ENCODE measurements at regions not wholly inside any gene's neighbourhood (a gene's known extent, or its start where the extent isn't known, plus 50 kb on each side); places are given as distances from the start of the nearest gene placed in this dataset.

DNA sequence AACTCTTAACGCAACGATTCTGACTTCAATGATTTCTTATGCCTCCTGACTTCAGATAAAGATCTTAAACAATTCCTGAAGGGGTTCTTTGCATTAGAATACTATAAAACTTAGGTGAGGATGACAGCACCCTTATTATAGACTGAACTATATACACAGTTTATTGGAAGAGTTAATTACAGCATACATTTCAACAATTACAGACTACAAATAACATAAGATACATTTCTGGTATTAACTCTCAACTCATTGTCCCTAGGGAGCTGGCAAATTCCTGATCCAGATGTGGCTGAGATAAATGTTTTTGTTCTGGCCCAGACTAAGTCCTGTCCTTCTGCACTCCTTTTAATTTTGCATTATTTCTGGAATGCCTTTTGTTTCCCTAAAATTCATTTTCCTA, 155.5 kb upstream of the TMC3 start:
- H3K27me3 Mint-ChIP-seq (ENCODE audit: insufficient read depth, unreplicated experiment), result peaks cover 13% of the 10 kb centered on the region
- no peak overlapping the region for H3K4me3 Mint-ChIP-seq (ENCODE audit: unreplicated experiment)
- H3K36me3 Mint-ChIP-seq (ENCODE audit: insufficient read depth, unreplicated experiment), result no peaks in the 10 kb centered on the region
- no peaks in the 10 kb centered on the region for H3K27me3 ChIP-seq (replicated peaks; ENCODE audit: control insufficient read depth, insufficient read depth, low read length)
- H3K9me3 Mint-ChIP-seq (ENCODE audit: unreplicated experiment), result no peaks in the 10 kb centered on the region
- H3K27ac Mint-ChIP-seq (ENCODE audit: unreplicated experiment), result no peak overlapping the region
- no TSS peak for BruUV-seq (replicated peaks)
- TF ChIP-seq CTCF (IDR thresholded peaks at IDR 0.05; ENCODE audit: insufficient read depth in 1 of 2, low read depth in 1 of 2, low read length in 1 of 2, severe bottlenecking in 1 of 2, unreplicated experiment in 1 of 2), result no peak
- no peak for DNase-seq
- intact Hi-C loops (cut with micrococcal nuclease; ENCODE audit: unreplicated experiment), result no loop called here
- ChIA-PET CTCF (no interaction called here), POLR2A (no interaction called here)
- no peaks in the 10 kb centered on the region for H3K9me3 ChIP-seq
- H3K36me3 ChIP-seq (ENCODE audit: control insufficient read depth, insufficient read depth, low read length), result no peaks in the 10 kb centered on the region
- H3K4me3 ChIP-seq (ENCODE audit: low read depth, low read length), result no peak overlapping the region
- H3K4me1 Mint-ChIP-seq (ENCODE audit: low read depth, unreplicated experiment), result no peaks in the 10 kb centered on the region
- H3K4me1 ChIP-seq, result no peaks in the 10 kb centered on the region

DNA sequence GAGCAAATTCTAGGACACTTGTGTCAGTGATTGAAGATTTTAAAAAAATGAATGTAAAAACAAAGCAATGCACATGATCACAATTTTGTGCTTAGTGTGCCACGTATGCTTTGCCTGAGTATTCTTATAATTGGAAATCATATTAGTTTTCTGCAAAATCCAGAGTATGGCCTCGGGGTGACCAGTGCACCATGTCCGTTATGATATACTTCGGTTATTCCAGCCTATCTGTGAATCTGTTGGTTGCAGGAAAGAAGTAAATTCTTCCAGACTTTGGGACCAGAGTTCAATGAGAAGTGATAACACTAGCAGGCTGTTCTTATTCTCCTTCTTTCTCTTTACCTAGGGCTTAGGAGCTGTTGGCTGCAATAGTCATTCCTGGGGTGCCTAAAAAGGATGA, 152.0 kb upstream of the TMC3 start:
- no peak for TF ChIP-seq CTCF (IDR thresholded peaks at IDR 0.05; ENCODE audit: insufficient read depth in 1 of 2, low read depth in 1 of 2, low read length in 1 of 2, severe bottlenecking in 1 of 2, unreplicated experiment in 1 of 2)
- CTCF ChIA-PET, result no interaction called here
- H3K4me1 Mint-ChIP-seq (ENCODE audit: low read depth, unreplicated experiment), result no peaks in the 10 kb centered on the region
- peaks cover 12% of the 10 kb centered on the region for H3K27me3 Mint-ChIP-seq (ENCODE audit: insufficient read depth, unreplicated experiment)
- no peaks in the 10 kb centered on the region for H3K9me3 ChIP-seq
- no peaks in the 10 kb centered on the region for H3K4me1 ChIP-seq
- H3K4me3 Mint-ChIP-seq (ENCODE audit: unreplicated experiment), result no peak overlapping the region
- no peaks in the 10 kb centered on the region for H3K36me3 ChIP-seq (ENCODE audit: control insufficient read depth, insufficient read depth, low read length)
- no TSS peak for BruUV-seq (replicated peaks)
- no peaks in the 10 kb centered on the region for H3K9me3 Mint-ChIP-seq (ENCODE audit: unreplicated experiment)
- DNase-seq, result no peak
- POLR2A ChIA-PET, result interaction anchor here (0.6 kb wide), 1 partner anchor 254 kb away, joined by 11 read pairs; no protein-coding TSS in a partner anchor
- no peak overlapping the region for H3K4me3 ChIP-seq (ENCODE audit: low read depth, low read length)
- no peaks in the 10 kb centered on the region for H3K36me3 Mint-ChIP-seq (ENCODE audit: insufficient read depth, unreplicated experiment)
- H3K27ac Mint-ChIP-seq (ENCODE audit: unreplicated experiment), result no peak overlapping the region
- intact Hi-C loops (cut with micrococcal nuclease; ENCODE audit: unreplicated experiment), result no loop called here
- no peaks in the 10 kb centered on the region; the same call in 1 of the 2 replicates for H3K27me3 ChIP-seq (replicated peaks; ENCODE audit: control insufficient read depth, insufficient read depth, low read length)

DNA sequence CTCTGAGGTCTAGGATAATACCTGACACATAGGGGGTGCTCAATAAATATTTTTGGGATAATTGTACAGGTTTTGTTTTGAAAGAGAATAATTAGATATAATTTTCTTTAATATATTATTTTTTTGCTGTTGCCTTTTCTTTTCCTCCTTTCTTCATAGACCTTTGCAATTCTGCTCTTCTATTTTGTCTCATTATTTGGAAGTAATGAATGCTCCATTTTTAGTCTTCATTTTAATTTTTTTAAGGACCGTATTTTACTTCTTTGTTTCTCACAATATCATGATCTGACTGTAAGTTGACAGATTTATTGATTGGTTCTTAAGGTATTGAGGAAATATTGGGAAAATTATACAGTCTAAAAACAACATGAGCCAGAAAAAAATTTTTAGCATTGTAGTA, 150.5 kb upstream of the TMC3 start:
- Histone ChIP-seq H3K4me3 (ENCODE audit: low read depth, low read length) (no peak overlapping the region), H3K36me3 (ENCODE audit: control insufficient read depth, insufficient read depth, low read length) (no peaks in the 10 kb centered on the region), H3K9me3 (no peaks in the 10 kb centered on the region), H3K27me3 (replicated peaks; ENCODE audit: control insufficient read depth, insufficient read depth, low read length) (no peaks in the 10 kb centered on the region; the same call in 1 of the 2 replicates), H3K4me1 (no peaks in the 10 kb centered on the region)
- H3K27me3 Mint-ChIP-seq (ENCODE audit: insufficient read depth, unreplicated experiment), result peaks cover 14% of the 10 kb centered on the region
- TF ChIP-seq CTCF (IDR thresholded peaks at IDR 0.05; ENCODE audit: insufficient read depth in 1 of 2, low read depth in 1 of 2, low read length in 1 of 2, severe bottlenecking in 1 of 2, unreplicated experiment in 1 of 2), result no peak
- no peaks in the 10 kb centered on the region for H3K9me3 Mint-ChIP-seq (ENCODE audit: unreplicated experiment)
- DNase-seq, result no peak
- CTCF ChIA-PET, result no interaction called here
- no peak overlapping the region for H3K4me3 Mint-ChIP-seq (ENCODE audit: unreplicated experiment)
- POLR2A ChIA-PET, result no interaction called here
- H3K27ac Mint-ChIP-seq (ENCODE audit: unreplicated experiment), result no peak overlapping the region
- H3K4me1 Mint-ChIP-seq (ENCODE audit: low read depth, unreplicated experiment), result no peaks in the 10 kb centered on the region
- H3K36me3 Mint-ChIP-seq (ENCODE audit: insufficient read depth, unreplicated experiment), result no peaks in the 10 kb centered on the region
- BruUV-seq (replicated peaks), result no TSS peak
- intact Hi-C loops (cut with micrococcal nuclease; ENCODE audit: unreplicated experiment), result no loop called here
